ENCODE measurements at regions not wholly inside any gene's neighbourhood (a gene's known extent, or its start where the extent isn't known, plus 50 kb on each side); places are given as distances from the start of the nearest gene placed in this dataset.
"Not testable (repeated sequence)": the region's sequence is repeated elsewhere in the genome, so short reads cannot be mapped to it uniquely, and the experiment has no call there.

- DNase-seq (ENCODE audit: low read depth in 6 of 9, low spot score in 9 of 9): no peak
- H3K4me3 ChIP-seq (ENCODE audit: low read length in 2 of 2): no peak overlapping the region
Measured at GRCh38 chrX:140292961-140293360, 211.9 kb downstream of the SOX3 start.

GRCh38 chrX:140292188-140292587, 212.7 kb downstream of the SOX3 start:
- no peak for DNase-seq (ENCODE audit: low read depth in 6 of 9, low spot score in 9 of 9)
- no peaks in the 10 kb centered on the region for H3K9me3 ChIP-seq (ENCODE audit: control insufficient read depth in 2 of 2, insufficient read depth in 1 of 2, low read length in 1 of 2)
- no peak overlapping the region for H3K4me3 ChIP-seq (ENCODE audit: low read length in 2 of 2)
- no peak overlapping the region for H3K27ac ChIP-seq (ENCODE audit: low read depth in 1 of 2, low read length in 1 of 2)
- no peaks in the 10 kb centered on the region for H3K36me3 ChIP-seq (ENCODE audit: control insufficient read depth in 2 of 2, insufficient read depth in 2 of 2, low read length in 1 of 2)
- no peaks in the 10 kb centered on the region for H3K27me3 ChIP-seq (ENCODE audit: control insufficient read depth in 2 of 2, insufficient read depth in 1 of 2, low read length in 1 of 2)
- no peaks in the 10 kb centered on the region for H3K4me1 ChIP-seq (ENCODE audit: control insufficient read depth in 2 of 2, insufficient read depth in 2 of 2, low read length in 2 of 2)
- 69% methylated on average over 2 of the region's 2 CpGs for WGBS

More at GRCh38 chrX:140292961-140293360, 211.9 kb downstream of the SOX3 start:
- H3K9me3 ChIP-seq (ENCODE audit: control insufficient read depth in 2 of 2, insufficient read depth in 1 of 2, low read length in 1 of 2): no peaks in the 10 kb centered on the region
- no peaks in the 10 kb centered on the region for H3K4me1 ChIP-seq (ENCODE audit: control insufficient read depth in 2 of 2, insufficient read depth in 2 of 2, low read length in 2 of 2)
- no peak overlapping the region for H3K27ac ChIP-seq (ENCODE audit: low read depth in 1 of 2, low read length in 1 of 2)
- H3K27me3 ChIP-seq (ENCODE audit: control insufficient read depth in 2 of 2, insufficient read depth in 1 of 2, low read length in 1 of 2): no peaks in the 10 kb centered on the region
- no peaks in the 10 kb centered on the region for H3K36me3 ChIP-seq (ENCODE audit: control insufficient read depth in 2 of 2, insufficient read depth in 2 of 2, low read length in 1 of 2)
- 0% methylated on average over 1 of the region's 1 CpG for WGBS

GRCh38 chrX:140274811-140275525, 229.9 kb downstream of the SOX3 start:
- Histone ChIP-seq H3K4me1 (ENCODE audit: control insufficient read depth in 2 of 2, insufficient read depth in 2 of 2, low read length in 2 of 2) (no peaks in the 10 kb centered on the region), H3K4me3 (ENCODE audit: low read length in 2 of 2) (no peak overlapping the region), H3K27ac (ENCODE audit: low read depth in 1 of 2, low read length in 1 of 2) (no peak overlapping the region), H3K36me3 (ENCODE audit: control insufficient read depth in 2 of 2, insufficient read depth in 2 of 2, low read length in 1 of 2) (no peaks in the 10 kb centered on the region), H3K27me3 (ENCODE audit: control insufficient read depth in 2 of 2, insufficient read depth in 1 of 2, low read length in 1 of 2) (no peaks in the 10 kb centered on the region), H3K9me3 (ENCODE audit: control insufficient read depth in 2 of 2, insufficient read depth in 1 of 2, low read length in 1 of 2) (no peaks in the 10 kb centered on the region)
- WGBS: 22% methylated on average over 3 of the region's 3 CpGs
- DNase-seq (ENCODE audit: low read depth in 6 of 9, low spot score in 9 of 9): no peak

- no peaks in the 10 kb centered on the region for H3K36me3 ChIP-seq (ENCODE audit: control insufficient read depth in 2 of 2, insufficient read depth in 2 of 2, low read length in 1 of 2)
- H3K4me3 ChIP-seq (ENCODE audit: low read length in 2 of 2): no peak overlapping the region
- H3K27ac ChIP-seq (ENCODE audit: low read depth in 1 of 2, low read length in 1 of 2): no peak overlapping the region
- WGBS: 95% methylated on average over 4 of the region's 4 CpGs
- no peak for DNase-seq (ENCODE audit: low read depth in 6 of 9, low spot score in 9 of 9)
- no peaks in the 10 kb centered on the region for H3K9me3 ChIP-seq (ENCODE audit: control insufficient read depth in 2 of 2, insufficient read depth in 1 of 2, low read length in 1 of 2)
- no peaks in the 10 kb centered on the region for H3K4me1 ChIP-seq (ENCODE audit: control insufficient read depth in 2 of 2, insufficient read depth in 2 of 2, low read length in 2 of 2)
- no peaks in the 10 kb centered on the region for H3K27me3 ChIP-seq (ENCODE audit: control insufficient read depth in 2 of 2, insufficient read depth in 1 of 2, low read length in 1 of 2)
Measured at GRCh38 chrX:140273921-140274320, 230.9 kb downstream of the SOX3 start.

GRCh38 chrX:140250391-140250790, 254.5 kb downstream of the SOX3 start:
- Histone ChIP-seq H3K27me3 (ENCODE audit: control insufficient read depth in 2 of 2, insufficient read depth in 1 of 2, low read length in 1 of 2) (no peaks in the 10 kb centered on the region), H3K9me3 (ENCODE audit: control insufficient read depth in 2 of 2, insufficient read depth in 1 of 2, low read length in 1 of 2) (no peaks in the 10 kb centered on the region), H3K36me3 (ENCODE audit: control insufficient read depth in 2 of 2, insufficient read depth in 2 of 2, low read length in 1 of 2) (no peaks in the 10 kb centered on the region), H3K27ac (ENCODE audit: low read depth in 1 of 2, low read length in 1 of 2) (no peak overlapping the region), H3K4me3 (ENCODE audit: low read length in 2 of 2) (no peak overlapping the region), H3K4me1 (ENCODE audit: control insufficient read depth in 2 of 2, insufficient read depth in 2 of 2, low read length in 2 of 2) (no peaks in the 10 kb centered on the region)
- WGBS: 63% methylated on average over 10 of the region's 10 CpGs
- DNase-seq (ENCODE audit: low read depth in 6 of 9, low spot score in 9 of 9): no peak

- WGBS: 66% methylated on average over 8 of the region's 8 CpGs
- H3K9me3 ChIP-seq (ENCODE audit: control insufficient read depth in 2 of 2, insufficient read depth in 1 of 2, low read length in 1 of 2): no peaks in the 10 kb centered on the region
- no peaks in the 10 kb centered on the region for H3K27me3 ChIP-seq (ENCODE audit: control insufficient read depth in 2 of 2, insufficient read depth in 1 of 2, low read length in 1 of 2)
- H3K4me3 ChIP-seq (ENCODE audit: low read length in 2 of 2): no peak overlapping the region
- no peaks in the 10 kb centered on the region for H3K4me1 ChIP-seq (ENCODE audit: control insufficient read depth in 2 of 2, insufficient read depth in 2 of 2, low read length in 2 of 2)
- H3K36me3 ChIP-seq (ENCODE audit: control insufficient read depth in 2 of 2, insufficient read depth in 2 of 2, low read length in 1 of 2): no peaks in the 10 kb centered on the region
- no peak overlapping the region for H3K27ac ChIP-seq (ENCODE audit: low read depth in 1 of 2, low read length in 1 of 2)
- no peak for DNase-seq (ENCODE audit: low read depth in 6 of 9, low spot score in 9 of 9)
Measured at GRCh38 chrX:140249088-140249487, 255.8 kb downstream of the SOX3 start.

- Histone ChIP-seq H3K27me3 (ENCODE audit: control insufficient read depth in 2 of 2, insufficient read depth in 1 of 2, low read length in 1 of 2) (no peaks in the 10 kb centered on the region), H3K27ac (ENCODE audit: low read depth in 1 of 2, low read length in 1 of 2) (no peak overlapping the region), H3K36me3 (ENCODE audit: control insufficient read depth in 2 of 2, insufficient read depth in 2 of 2, low read length in 1 of 2) (no peaks in the 10 kb centered on the region), H3K4me1 (ENCODE audit: control insufficient read depth in 2 of 2, insufficient read depth in 2 of 2, low read length in 2 of 2) (no peaks in the 10 kb centered on the region), H3K9me3 (ENCODE audit: control insufficient read depth in 2 of 2, insufficient read depth in 1 of 2, low read length in 1 of 2) (no peaks in the 10 kb centered on the region), H3K4me3 (ENCODE audit: low read length in 2 of 2) (no peak overlapping the region)
- WGBS: 18% methylated on average over 1 of the region's 1 CpG
- no peak for DNase-seq (ENCODE audit: low read depth in 6 of 9, low spot score in 9 of 9)
Measured at GRCh38 chrX:140229191-140229590, 263.9 kb upstream of the CXorf66 start.

- not testable (repeated sequence) for H3K27ac ChIP-seq (ENCODE audit: low read depth in 1 of 2, low read length in 1 of 2); H3K36me3 ChIP-seq (ENCODE audit: control insufficient read depth in 2 of 2, insufficient read depth in 2 of 2, low read length in 1 of 2); H3K4me1 ChIP-seq (ENCODE audit: control insufficient read depth in 2 of 2, insufficient read depth in 2 of 2, low read length in 2 of 2); H3K27me3 ChIP-seq (ENCODE audit: control insufficient read depth in 2 of 2, insufficient read depth in 1 of 2, low read length in 1 of 2); DNase-seq (ENCODE audit: low read depth in 6 of 9, low spot score in 9 of 9); H3K9me3 ChIP-seq (ENCODE audit: control insufficient read depth in 2 of 2, insufficient read depth in 1 of 2, low read length in 1 of 2); H3K4me3 ChIP-seq (ENCODE audit: low read length in 2 of 2)
- 73% methylated on average over 8 of the region's 8 CpGs for WGBS
Measured at GRCh38 chrX:140226037-140226436, 260.7 kb upstream of the CXorf66 start.

GRCh38 chrX:140215894-140216293, 250.6 kb upstream of the CXorf66 start:
- not testable (repeated sequence) for H3K4me1 ChIP-seq (ENCODE audit: control insufficient read depth in 2 of 2, insufficient read depth in 2 of 2, low read length in 2 of 2); H3K36me3 ChIP-seq (ENCODE audit: control insufficient read depth in 2 of 2, insufficient read depth in 2 of 2, low read length in 1 of 2)
- WGBS: 64% methylated on average over 1 of the region's 3 CpGs

More at GRCh38 chrX:140215894-140216293, 250.6 kb upstream of the CXorf66 start:
- not testable (repeated sequence) for H3K27me3 ChIP-seq (ENCODE audit: control insufficient read depth in 2 of 2, insufficient read depth in 1 of 2, low read length in 1 of 2); H3K4me3 ChIP-seq (ENCODE audit: low read length in 2 of 2); DNase-seq (ENCODE audit: low read depth in 6 of 9, low spot score in 9 of 9); H3K27ac ChIP-seq (ENCODE audit: low read depth in 1 of 2, low read length in 1 of 2); H3K9me3 ChIP-seq (ENCODE audit: control insufficient read depth in 2 of 2, insufficient read depth in 1 of 2, low read length in 1 of 2)

Measured in thymus (tissue), 11 donors.